NCI-H1930 (cell line): ENCODE measurements at regions not wholly inside any gene's neighbourhood (a gene's known extent, or its start where the extent isn't known, plus 50 kb on each side); places are given as distances from the start of the nearest gene placed in this dataset.
"Not testable (repeated sequence)": the region's sequence is repeated elsewhere in the genome, so short reads cannot be mapped to it uniquely, and the experiment has no call there.

Experiments
- DNase-seq, 2 experiments: peaks; one replicate each; lab custom pipeline; 2025; lab: John Stamatoyannopoulos, UW

DNA sequence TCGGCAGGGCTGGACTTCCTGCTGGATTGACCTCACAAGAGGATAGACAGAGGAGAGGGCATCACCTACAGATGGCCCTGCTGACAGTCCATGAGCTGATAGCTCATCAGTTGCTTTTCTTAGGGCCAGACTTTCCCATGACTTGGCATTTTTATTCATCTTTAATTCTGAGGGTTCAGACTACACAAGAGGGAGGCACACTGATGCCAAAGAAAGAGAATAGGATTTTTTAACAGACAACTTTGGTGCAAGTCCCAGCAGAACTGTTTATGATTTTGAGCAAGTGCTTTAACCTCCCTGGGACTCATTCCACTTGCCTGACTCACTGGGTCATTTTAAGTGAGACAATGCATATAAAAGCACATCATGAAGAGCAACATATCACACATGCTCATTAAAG lies 299.2 kb downstream of the INSIG2 start:
- DNase-seq = no peak

DNA sequence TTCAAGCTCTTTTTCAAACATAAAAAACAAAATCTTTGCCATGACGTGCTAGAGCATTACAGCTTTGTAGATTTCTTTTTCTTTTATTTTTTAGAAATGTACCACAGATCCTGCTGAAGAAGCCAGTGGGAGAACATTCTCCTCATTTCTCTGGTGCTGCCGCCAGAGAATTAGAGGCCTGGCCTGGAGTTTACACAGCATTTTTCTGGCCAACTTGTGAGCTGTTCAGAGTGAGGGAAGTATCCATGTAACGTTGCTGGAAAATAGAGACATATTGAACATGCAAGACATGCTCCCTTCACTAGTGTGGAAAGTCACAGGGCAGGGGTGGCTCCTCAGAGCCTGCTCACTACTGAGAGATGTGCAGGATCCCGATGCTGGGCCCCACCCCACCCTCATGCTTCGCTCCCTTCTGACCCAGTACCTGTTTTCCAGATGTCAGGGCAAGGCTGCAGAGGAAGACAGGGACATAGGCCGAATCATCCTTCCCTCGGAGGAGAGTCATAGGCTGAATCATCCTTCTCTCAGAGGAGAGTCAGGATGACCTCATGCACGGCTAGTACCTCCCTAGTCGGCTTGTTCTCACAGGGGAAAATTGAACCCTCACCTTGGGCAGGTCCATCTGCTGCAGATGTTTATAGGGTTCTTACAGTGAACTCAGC lies 298.5 kb downstream of the INSIG2 start:
- no peak for DNase-seq

DNA sequence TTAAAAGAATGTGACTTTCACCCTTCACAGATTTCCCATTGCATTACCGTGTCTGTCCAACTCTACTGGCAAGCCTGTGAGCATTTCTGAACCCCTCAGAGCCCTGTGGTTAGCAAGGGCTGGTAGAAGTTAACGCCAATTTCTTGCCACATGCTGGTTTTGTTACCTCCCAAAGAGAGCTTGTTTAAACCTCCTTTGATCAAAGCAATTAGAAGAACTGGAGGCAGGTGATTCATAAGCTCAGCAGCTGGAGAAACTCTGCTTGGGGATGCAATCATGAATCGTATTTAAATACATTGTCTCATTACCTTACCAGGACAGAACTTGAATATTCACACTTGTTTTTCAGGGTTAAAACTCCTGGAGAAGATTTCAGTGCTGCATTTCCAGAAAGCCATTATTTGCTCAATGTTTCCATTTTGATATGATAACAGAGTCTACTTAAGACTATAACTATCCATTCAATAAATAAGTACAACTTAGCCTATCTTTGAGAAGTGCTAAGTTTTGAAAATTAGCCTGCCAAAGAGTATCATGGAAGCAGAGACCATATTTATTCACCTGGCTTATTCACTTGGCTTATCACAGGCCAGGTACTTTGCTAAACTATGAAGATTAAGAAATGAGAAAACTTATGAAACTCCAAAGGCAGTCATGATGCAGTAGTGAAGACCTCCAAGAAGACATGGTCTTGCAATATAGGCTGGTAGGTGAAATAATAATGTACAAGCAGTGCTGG lies 292.8 kb downstream of the INSIG2 start:
- DNase-seq = no peak

DNA sequence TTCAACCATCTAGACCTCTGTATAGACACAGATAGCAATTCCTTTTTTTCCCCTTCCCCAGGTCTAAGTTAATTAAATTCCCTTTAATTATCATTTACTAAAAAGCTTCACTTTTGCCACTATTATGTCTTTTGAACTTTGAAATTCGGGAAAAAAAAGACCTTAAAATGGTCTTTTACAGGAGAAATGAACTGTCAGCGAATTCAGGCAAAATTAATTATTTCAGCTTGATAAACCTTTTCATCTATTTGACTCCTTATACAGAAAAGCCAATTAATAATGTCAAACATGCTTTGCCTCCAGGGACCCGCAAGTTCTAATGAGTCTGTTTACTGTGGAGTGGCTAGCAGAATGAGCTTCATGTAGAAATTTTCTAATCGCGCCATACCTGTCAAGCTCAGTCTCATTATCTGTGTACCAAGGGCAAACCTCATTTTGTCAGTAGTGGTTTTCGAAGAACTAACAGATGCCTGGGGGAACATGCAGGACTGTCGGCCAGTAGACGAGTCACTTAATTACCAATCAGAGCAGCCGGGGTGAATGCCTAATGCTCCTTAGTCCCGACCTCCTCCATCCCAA lies 287.7 kb downstream of the INSIG2 start:
- no peak for DNase-seq

DNA sequence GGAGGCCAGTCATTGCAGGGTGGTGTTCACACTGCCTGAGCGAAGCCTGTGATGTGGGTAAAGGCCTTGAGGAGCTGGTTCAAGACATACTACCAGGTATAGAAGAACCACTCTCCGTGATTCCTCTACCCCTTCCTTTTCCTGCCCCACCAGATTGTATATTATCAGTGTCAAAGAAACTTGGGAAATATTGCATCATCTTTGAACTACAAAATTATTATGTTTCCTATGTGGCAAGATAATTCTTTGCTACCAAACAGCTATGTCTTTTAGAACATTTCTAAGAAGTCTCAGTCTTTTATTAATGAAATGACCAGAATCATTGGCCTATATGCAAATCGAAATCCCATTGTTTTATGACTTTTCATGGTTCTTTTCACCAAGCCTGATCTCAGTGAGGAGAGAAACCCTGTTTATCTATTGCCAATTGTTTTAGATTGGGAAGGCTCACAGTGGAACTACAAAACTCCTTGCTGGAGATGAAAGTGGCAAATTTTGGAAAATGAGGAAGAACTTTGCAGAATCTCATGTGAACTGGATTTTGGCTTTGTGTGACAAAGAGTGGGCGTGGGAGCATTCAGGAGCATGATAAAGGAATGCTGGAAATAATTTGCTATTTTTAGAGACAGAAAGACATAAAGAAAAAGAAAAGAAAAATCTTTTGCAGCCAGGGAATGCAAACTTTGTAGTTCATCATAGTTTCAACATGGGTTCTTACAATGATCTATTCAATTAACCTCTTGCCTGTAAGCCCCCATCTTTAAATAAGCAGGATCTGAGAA lies 286.9 kb downstream of the INSIG2 start:
- DNase-seq = no peak

DNA sequence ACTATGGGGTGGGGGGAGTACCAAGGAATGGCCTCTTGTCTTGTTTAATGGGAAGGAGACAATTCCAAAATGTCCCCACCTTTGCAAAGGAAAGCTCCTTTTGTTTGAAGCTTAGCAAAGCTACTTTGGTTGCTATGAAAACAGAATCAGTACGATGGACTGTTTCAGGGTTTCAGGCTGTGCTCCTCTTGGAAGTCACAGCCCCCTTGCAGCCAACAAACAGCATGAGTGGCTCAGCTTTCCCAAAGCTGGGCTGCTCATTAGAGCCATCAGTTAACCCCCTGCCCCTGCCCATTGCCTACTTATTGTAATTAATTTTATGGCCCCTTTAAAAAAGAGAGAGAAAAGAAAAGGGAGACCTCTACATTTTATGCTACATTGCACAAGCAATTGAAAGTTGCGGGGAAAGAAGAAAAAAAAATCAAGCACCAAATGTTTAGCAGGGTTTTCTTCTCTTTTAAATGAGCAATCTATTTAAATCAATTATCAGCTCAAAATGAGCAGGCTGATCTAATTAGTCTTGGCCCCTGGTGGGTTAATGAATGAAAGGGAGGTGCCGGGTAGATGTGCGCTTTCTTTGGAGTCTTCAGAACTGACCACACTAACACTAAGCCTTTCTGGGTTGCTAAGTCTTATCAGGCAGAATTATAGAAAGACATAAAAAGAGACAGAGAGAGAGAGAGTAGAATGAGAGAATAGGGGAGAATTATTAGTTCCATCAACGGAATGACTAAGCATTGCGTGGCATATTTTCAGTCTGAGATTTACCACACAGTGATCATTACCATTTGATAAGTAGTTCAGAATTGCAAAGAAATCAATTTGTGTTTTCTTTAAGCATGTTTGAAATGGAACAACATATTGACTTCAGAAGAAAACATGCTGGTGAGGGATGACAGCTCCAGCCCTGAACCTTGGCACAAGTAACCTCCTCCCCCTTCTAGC lies 284.9 kb downstream of the INSIG2 start:
- DNase-seq = no peak

DNA sequence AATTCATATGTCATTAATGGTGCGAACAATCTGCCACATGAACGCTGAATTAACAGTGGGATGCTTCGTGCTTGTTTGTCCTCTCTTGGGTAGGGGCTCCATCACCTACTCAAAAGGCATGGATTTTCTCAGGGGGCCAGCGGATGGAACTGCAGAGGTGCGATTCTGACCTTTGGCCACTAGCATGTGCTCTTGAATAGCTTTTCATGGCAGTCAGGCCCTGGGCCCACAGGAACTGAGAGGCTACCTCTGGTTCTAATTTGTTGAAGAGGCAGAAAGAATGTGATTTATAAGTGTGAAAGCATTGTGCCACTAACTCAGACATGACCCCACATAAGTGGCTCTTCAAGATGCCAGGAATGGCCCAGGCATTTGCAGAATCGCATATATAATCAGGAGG lies 283.2 kb downstream of the INSIG2 start:
- peak in 1 of 2 experiments; percentile 2 for DNase-seq

DNA sequence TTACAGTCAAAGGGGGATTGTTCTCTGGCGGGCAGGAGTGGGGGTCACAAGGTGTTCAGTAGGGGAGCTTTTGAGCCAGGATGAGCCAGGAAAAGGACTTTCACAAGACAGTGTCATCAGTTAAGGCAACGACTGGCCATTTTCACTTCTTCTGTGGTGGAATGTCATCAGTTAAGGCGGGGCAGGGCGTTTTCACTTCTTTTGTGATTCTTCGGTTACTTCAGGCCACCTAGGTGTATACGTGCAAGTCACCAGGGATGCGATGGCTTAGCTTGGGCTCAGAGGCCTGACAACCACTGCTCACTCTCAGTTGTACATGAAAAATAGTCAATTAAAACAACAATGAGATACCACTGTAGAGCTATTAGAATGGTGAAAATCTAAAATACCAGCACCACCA lies 281.2 kb downstream of the INSIG2 start:
- DNase-seq = not testable (repeated sequence)

DNA sequence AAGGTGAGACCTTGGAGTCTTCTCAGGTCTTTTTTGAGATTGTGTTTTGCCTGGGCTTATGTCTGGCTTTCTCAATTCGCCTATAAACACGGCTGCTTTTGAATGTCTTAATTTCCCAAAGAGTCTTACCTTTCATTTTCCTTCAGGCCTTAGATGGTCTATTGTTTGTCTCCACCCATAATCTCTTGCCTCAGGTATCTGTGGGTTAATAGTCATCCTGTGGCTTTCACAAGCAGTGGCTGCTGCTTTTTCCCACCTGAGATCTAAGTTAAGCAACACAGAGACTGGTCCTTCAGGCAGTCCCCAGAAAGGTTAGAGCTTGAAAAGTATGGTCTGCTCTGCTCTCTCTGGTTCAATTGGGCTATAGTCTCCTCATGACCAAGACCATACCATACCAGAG lies 275.3 kb downstream of the INSIG2 start:
- no peak for DNase-seq

DNA sequence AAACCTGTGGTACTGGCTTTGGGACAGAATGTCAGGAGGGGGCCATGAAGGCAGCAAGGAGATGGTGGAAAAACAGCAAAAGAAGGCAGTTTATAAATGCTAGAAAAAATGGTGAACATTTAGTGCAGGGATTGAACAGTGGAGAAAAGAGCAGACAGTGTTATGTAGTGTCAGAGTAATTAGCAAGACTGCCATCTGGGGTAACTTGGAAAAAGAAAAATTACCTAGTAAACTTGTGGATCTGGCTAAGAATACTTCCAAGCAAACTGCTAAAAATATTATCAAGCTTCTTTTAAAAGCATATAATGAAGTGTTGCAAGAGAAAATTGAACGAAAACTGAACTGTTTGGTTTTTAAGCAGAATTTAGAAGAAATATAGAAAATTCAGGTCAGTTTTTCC lies 267.8 kb downstream of the INSIG2 start:
- no peak for DNase-seq

DNA sequence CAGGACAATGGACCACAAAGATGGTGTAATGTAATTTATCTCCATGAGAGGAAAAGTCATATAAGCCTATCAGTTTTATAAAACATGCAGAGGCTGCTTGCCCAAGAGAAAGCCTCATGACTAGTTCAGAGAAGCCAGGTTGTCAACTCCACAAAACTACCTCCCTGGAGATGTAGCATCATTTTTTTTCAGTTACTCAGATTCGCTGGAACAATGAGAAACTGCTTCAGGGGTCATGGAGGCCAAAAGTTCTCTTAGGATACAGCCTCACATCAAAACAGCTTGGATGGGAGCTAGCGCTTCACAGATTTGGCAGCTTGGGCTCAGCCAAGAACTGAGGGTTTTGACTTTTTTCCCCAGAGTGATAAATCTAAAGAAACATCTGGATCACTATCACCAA lies 263.5 kb downstream of the INSIG2 start:
- no peak for DNase-seq

DNA sequence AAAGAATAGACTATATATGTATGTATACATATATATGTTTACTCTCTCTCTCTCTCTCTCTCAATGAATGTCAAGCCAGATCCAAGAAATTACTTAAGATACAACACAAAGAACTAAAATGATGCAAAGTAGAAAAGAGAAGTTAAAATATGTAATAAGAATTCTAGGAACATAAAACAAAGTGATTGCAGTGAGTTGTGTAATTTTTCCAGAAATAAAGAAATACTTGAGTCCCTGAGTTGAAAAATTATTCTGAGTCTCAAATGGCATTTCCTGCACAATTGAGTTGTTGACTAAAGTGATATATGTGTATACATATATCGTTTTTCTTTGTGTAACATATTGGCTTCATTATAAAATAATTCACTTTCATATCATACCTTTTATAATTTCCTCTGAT lies 262.4 kb downstream of the INSIG2 start:
- DNase-seq = no peak

DNA sequence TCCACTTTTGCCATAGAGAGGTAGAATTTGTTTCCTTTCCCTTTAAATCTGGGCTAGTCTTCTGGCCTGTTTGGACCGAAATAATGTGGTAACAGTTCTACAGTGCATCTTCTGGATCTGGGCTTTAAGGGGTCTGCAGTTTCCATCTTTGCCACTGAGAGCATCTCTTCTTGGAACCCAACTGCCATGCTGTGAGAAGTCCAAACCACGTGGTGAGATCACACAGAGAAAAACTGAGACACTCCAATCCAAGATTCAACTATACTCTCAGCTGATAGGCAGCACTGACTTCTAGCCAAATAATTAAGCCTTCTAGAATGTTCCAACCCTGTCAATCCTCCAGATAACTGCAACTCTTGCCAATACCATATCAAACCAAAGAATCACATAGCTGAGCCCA lies 261.1 kb downstream of the INSIG2 start:
- DNase-seq = no peak

DNA sequence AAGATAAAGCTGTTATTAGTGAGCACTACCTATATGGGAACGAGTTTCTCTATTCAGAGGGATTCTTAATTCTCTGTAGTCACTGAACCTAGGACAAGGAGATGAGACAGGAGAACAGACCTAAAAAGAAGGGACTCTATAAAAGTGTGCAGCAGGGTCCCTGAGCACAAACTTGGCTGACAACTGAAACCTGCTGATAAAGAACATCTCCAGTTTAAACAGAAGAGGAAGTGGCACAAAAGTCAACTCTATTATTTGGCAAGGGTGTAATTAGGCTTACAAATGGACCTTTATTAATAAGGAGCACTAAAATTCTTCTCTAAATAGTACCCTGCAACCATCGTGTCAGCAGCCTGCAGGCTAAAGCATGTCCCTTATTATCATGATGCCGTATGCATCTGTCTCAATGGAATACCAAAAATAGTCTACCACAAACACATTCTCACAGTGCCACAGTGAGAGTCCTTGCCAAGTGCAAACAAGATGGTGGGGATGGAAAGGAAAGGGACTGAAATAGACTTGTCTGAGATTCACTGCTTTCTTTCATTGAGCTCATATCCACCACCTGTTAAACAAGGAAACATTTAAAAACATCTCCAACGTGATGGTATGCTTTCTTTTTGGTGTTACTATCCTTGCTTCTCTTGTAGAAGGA lies 260.2 kb downstream of the INSIG2 start:
- no peak for DNase-seq

DNA sequence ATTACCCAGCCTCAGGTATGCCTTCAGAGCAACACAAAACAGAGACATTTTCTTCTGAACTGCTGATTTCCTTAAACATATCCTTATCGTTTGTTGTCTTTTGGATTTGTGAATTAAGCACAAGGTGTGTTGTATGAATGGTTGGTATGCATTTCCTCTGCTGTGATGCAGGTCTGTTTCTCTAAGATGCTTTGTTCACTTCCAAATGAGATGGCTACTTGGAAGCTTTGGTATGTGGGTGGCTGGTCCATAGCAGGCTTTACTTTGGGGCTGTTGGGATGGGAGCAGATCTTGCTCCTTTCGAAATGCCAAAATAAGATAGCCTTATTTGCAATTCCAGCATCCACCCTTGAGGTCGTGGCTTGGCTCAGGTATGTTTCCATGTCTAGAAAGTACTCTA lies 257.2 kb downstream of the INSIG2 start:
- no peak for DNase-seq

DNA sequence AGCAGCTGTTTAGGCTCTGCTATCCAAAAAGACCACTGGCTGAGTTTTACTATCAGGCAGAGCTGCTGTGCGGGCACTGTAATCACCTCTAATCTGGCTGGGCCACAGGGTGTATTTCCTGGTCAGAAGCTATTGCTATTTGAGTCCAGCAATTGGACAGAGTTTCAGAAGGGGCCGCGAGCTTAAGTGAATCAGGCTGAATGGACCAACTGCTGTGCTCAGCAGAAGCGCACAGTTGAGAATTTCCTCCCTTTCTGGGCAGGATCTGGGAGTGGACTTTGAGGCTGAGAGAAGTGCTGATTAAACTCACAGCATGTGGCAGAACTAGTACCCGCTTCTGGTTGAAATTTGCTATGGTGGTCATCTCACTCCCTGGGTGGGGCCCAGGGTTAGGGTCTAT lies 251.8 kb downstream of the INSIG2 start:
- no peak for DNase-seq

DNA sequence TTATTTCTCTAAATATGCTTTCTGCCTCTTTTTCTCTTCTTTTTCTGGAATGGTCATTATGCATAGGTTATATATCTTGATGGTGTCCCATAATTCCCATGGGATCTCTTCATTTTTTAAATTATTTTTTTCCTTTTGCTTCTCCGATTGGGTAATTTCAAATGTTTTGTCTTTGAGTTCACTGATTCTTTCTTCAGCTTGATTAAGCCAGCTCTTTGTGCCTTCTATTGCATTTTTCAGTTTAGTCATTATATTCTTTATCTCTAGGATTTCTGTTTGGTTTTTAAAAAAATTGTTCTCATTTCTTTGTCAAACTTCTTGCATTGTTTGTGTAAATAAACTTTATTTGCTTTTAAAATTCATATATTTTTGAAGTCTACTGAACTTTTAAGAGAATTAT lies 251.1 kb downstream of the INSIG2 start:
- DNase-seq = no peak

DNA sequence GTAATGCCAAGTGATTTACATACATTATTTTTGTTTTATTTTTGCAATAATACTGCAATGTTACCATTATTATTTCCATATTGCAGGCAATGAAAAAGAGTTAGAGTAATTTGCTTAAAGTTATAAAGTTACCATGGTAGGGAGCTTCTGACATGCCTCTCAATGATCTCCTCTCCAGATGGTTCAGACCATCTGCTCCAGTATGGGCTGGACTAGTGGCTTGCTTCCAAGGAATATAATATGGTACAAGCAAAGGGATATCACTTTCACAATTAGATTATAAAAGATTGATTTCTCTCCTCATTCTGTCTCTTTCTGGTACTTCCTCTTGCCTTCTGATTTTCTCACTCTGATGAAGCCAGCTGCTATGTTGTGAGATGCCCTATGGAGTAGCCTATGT lies 245.4 kb downstream of the INSIG2 start:
- DNase-seq = no peak

DNA sequence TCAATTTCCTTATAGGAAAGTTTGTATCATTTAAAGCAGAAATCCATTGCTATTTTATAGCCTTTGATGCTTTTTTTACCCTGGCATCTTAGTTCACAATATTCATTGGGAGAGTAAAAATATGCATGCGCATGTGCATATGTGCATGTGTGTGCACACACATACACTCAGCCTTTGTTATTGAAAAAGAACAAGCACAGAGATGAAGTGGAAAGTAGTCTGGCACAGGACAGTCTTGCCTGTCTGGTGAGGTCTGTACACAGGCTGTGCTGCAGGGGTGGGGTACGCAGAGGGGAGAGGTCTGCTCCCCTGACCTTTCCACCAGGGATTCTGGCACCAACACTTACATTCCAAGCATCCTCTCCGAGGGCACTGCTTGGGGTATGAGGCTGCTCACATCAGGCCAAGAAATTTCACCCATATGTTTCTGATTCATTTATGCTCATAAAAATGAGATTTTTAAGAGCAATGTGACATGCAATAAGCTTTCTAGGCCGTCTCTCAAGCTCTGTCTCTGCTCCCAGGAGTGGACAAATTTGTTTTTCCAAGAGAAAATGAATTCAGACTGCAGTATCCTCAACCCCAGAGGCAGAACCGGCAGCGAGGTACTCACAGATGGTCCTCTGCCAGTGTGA lies 237.2 kb downstream of the INSIG2 start:
- DNase-seq = no peak

DNA sequence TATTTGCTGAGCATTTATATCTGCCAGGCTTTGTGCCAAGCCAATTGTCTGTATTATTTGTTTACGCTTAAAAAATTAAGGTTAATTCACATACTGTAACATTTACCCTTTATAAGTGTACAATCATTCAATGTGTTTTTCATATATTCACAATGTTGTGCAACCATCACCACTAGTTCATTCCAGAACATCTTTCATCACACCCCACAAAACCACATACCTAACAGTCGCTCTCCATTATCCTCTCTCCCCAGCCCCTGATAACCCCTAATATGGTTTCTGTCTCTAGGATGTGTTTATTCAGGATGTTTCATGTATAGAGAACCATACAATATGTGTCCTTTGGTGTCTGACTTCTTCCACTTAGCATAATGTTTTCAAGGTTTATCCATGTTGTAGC lies 234.1 kb downstream of the INSIG2 start:
- no peak for DNase-seq
